Heart left ventricle (tissue), 16 donors: ENCODE measurements at regions not wholly inside any gene's neighbourhood (a gene's known extent, or its start where the extent isn't known, plus 50 kb on each side); places are given as distances from the start of the nearest gene placed in this dataset.
"Not testable (repeated sequence)": the region's sequence is repeated elsewhere in the genome, so short reads cannot be mapped to it uniquely, and the experiment has no call there.

Source experiments
- ATAC-seq, 4 donors: fragments of 200-7000 bp; cut with Tn5 transposase; one replicate each; pipeline ENCODE4 v1.9.1; 2020 to 2022; ENCODE audit warnings: moderate library complexity in 4 of 4, mild to moderate bottlenecking in 3 of 4, moderate number of reproducible peaks in 1 of 4
- DNase-seq, 5 donors: peaks; one replicate each; pipeline ENCODE4 v3.0.0-alpha.2; 2020
- H3K27ac ChIP-seq, 12 donors: fragments of 200-600 bp; sonication (generic) in 4 of 12; one replicate each; pipeline versions ENCODE4 v1.5.0 to v1.8.0; 2016 to 2022; ENCODE audit warnings: mild to moderate bottlenecking in 2 of 12
- H3K27me3 ChIP-seq, 9 donors: fragments of 200-600 bp; sonication (generic) in 2 of 9; one replicate each; pipeline versions ENCODE4 v1.5.1 to v1.8.0; 2016 to 2022; ENCODE audit warnings: mild to moderate bottlenecking in 3 of 9
- H3K36me3 ChIP-seq, 9 donors: fragments of 200-600 bp; sonication (generic) in 2 of 9; one replicate each; pipeline versions ENCODE4 v1.5.0 to v1.8.0; 2018 to 2022; ENCODE audit warnings: mild to moderate bottlenecking in 2 of 9
- H3K4me1 ChIP-seq, 12 donors: fragments of 200-600 bp; sonication (generic) in 4 of 12; one replicate each; pipeline versions ENCODE4 v1.5.0 to v1.8.0; 2016 to 2022; ENCODE audit warnings: mild to moderate bottlenecking in 3 of 12
- H3K4me3 ChIP-seq, 12 donors: fragments of 200-600 bp; sonication (generic) in 4 of 12; one replicate each; pipeline versions ENCODE4 v1.5.0 to v1.8.0; 2017 to 2022; ENCODE audit warnings: mild to moderate bottlenecking in 9 of 12, moderate library complexity in 4 of 12
- H3K9me3 ChIP-seq, 12 donors: fragments of 200-600 bp; sonication (generic) in 4 of 12; one replicate each; pipeline versions ENCODE4 v1.5.0 to v1.8.0; 2016 to 2022; ENCODE audit warnings: mild to moderate bottlenecking in 1 of 12
- CTCF ChIP-seq, 12 donors: fragments of 200-600 bp; sonication (generic) in 4 of 12; IDR thresholded peaks; one replicate each; pipeline versions ENCODE4 v1.5.0 to v1.8.0; 2018 to 2022; ENCODE audit warnings: antibody characterized with exemption in 12 of 12, mild to moderate bottlenecking in 5 of 12
- WGBS, 4 donors: extraction: QIAGEN DNeasy Blood & Tissue Kit in 2 of 4; methylation state at CpG; one replicate each; pipeline versions ENCODE4 v1.1.5 to v1.1.7; 2013 to 2018; 5-methylcytosine and 5-hydroxymethylcytosine counted together
- intact Hi-C, 10 donors: fragments of 100-400 bp; cut with DNase I; formaldehyde crosslinking; loops; one replicate each; pipeline versions ENCODE4 v1.11.1 to v1.14.2; 2022
- donor health status: ischemic (EF 13 %, LVEDD 7.1; RV severe dilation, severe dysfunction).
- donor health status: healthy with polysubstance abuse.
- donor health status: DM: no; HTN: yes; CAD: no.
- donor health status: DM: no; HTN: no; CAD: no.
- donor health status: ischemic (EF 25% LVEDD 6.9; RV normal size, moderate dysfunction).
- donor health status: ischemic (EF 25% LVEDD 5.7; RV mildly dilated, moderate dysfunction).
- donor health status: healthy.
- donor health status: DM: yes; HTN: yes; CAD: no.
- donor health status: ischemic (EF 35%, LVEDD 5.7; RV mildly dilated, moderate dysfunction).
- donor health status: nonischemic (EF 11% LVEDD 7.7; RV severe dilation, severe dysfunction).
- donor health status: DM: yes; HTN: yes; CAD: no.
- donor health status: PGD.
- donor health status: ischemic (EF 29% LVEDD 5.4; RV normal size, mild dysfunction).
- donor health status: nonischemic (EF 23%, LVEDD 6.1; RV moderate dilation, normal function).

GRCh38 chr2:89112434-89112833 lies 421.0 kb downstream of the RPIA start:
- H3K4me3 ChIP-seq, H3K9me3 ChIP-seq, H3K27me3 ChIP-seq, H3K27ac ChIP-seq, H3K36me3 ChIP-seq, ATAC-seq, H3K4me1 ChIP-seq, DNase-seq, intact Hi-C loops: not testable (repeated sequence)
- peak in 5 of 12 donors; percentile 11 to 30 (median 24) for TF ChIP-seq CTCF (IDR thresholded peaks at IDR 0.05)
- WGBS, 4 donors: 0 to 3% (median 1%) methylated on average over 1 of the region's 1 CpG

- H3K4me1 ChIP-seq, H3K27me3 ChIP-seq, H3K36me3 ChIP-seq, intact Hi-C loops, H3K4me3 ChIP-seq, H3K27ac ChIP-seq, H3K9me3 ChIP-seq, ATAC-seq, DNase-seq: not testable (repeated sequence)
These were observed 421.8 kb downstream of the RPIA start for GRCh38 chr2:89113286-89113685.

- H3K27ac ChIP-seq, H3K4me1 ChIP-seq, DNase-seq, H3K4me3 ChIP-seq, H3K36me3 ChIP-seq, intact Hi-C loops, H3K9me3 ChIP-seq, ATAC-seq: not testable (repeated sequence)
- peaks cover 0 to 20% (median 0%) of the 10 kb centered on the region in 9 donors for H3K27me3 ChIP-seq
These were observed 438.0 kb downstream of the RPIA start for GRCh38 chr2:89129440-89129839.

- intact Hi-C loops, H3K4me3 ChIP-seq, H3K36me3 ChIP-seq, H3K27ac ChIP-seq, H3K9me3 ChIP-seq, H3K4me1 ChIP-seq, DNase-seq: not testable (repeated sequence)
- peak in 1 of 4 donors; percentile 65 for ATAC-seq
- WGBS, 4 donors: 74 to 81% (median 77%) methylated on average over 10 of the region's 10 CpGs
- peaks cover 0 to 20% (median 0%) of the 10 kb centered on the region in 9 donors for H3K27me3 ChIP-seq
These were observed 439.3 kb downstream of the RPIA start for GRCh38 chr2:89130665-89131308.

GRCh38 chr2:89142959-89143358 lies 451.5 kb downstream of the RPIA start:
- not testable (repeated sequence) for DNase-seq, ATAC-seq, H3K4me1 ChIP-seq, H3K27ac ChIP-seq, H3K4me3 ChIP-seq, H3K9me3 ChIP-seq, H3K36me3 ChIP-seq
- peaks cover 0 to 20% (median 0%) of the 10 kb centered on the region in 9 donors for H3K27me3 ChIP-seq
- intact Hi-C loops: loop anchor here in 2 of 10 donors (10.0 kb wide), 1 partner anchor 258 kb away; no protein-coding TSS in a partner anchor
- WGBS, 4 donors: 26 to 47% (median 42%) methylated on average over 4 to 5 of the region's 5 CpGs; no CpG with 5 or more reads in 1 of the 4 donors

GRCh38 chr2:89145342-89145741 lies 453.9 kb downstream of the RPIA start:
- DNase-seq, H3K9me3 ChIP-seq, H3K4me3 ChIP-seq, H3K36me3 ChIP-seq, ATAC-seq, H3K4me1 ChIP-seq, H3K27ac ChIP-seq: not testable (repeated sequence)
- WGBS, 4 donors: 93 to 100% (median 96%) methylated on average over 1 of the region's 1 CpG; no CpG with 5 or more reads in 1 of the 4 donors
- H3K27me3 ChIP-seq: peaks cover 0 to 20% (median 0%) of the 10 kb centered on the region in 9 donors
- intact Hi-C loops: loop anchor here in 2 of 10 donors (10.0 kb wide), 1 partner anchor 261 kb away; no protein-coding TSS in a partner anchor

GRCh38 chr2:89148256-89148655 lies 456.8 kb downstream of the RPIA start:
- not testable (repeated sequence) for H3K4me1 ChIP-seq, H3K4me3 ChIP-seq, ATAC-seq, H3K36me3 ChIP-seq, H3K27ac ChIP-seq, H3K27me3 ChIP-seq, DNase-seq, H3K9me3 ChIP-seq
- intact Hi-C loops: loop anchor here in 2 of 10 donors (10.0 kb wide), 1 partner anchor 263 kb away; no protein-coding TSS in a partner anchor
- WGBS, 4 donors: 21 to 38% (median 31%) methylated on average over 2 of the region's 2 CpGs

GRCh38 chr2:89151699-89152098 lies 460.2 kb downstream of the RPIA start:
- not testable (repeated sequence) for H3K4me1 ChIP-seq, ATAC-seq, H3K9me3 ChIP-seq, H3K27me3 ChIP-seq, H3K27ac ChIP-seq, DNase-seq, H3K36me3 ChIP-seq, H3K4me3 ChIP-seq
- 76 to 88% (median 80%) methylated on average over 1 of the region's 1 CpG; no CpG with 5 or more reads in 1 of the 4 donors for WGBS, 4 donors
- intact Hi-C loops: loop anchor here in 3 of 10 donors (10.0 kb wide), 1 partner anchor 277 kb away; no protein-coding TSS in a partner anchor

- H3K27ac ChIP-seq, H3K9me3 ChIP-seq, H3K36me3 ChIP-seq, H3K27me3 ChIP-seq, H3K4me1 ChIP-seq, DNase-seq, H3K4me3 ChIP-seq, ATAC-seq: not testable (repeated sequence)
- intact Hi-C loops: loop anchor here in 3 of 10 donors (10.0 kb wide), 1 partner anchor 278 kb away; no protein-coding TSS in a partner anchor
These were observed 461.0 kb downstream of the RPIA start for GRCh38 chr2:89152501-89152900.

- H3K4me1 ChIP-seq, H3K36me3 ChIP-seq, H3K9me3 ChIP-seq, H3K4me3 ChIP-seq, H3K27me3 ChIP-seq, H3K27ac ChIP-seq: not testable (repeated sequence)
- DNase-seq (peak in 1 of 5 donors; percentile 42), ATAC-seq (peak in 2 of 4 donors; percentile 45 to 63)
- WGBS, 4 donors: 20 to 63% (median 38%) methylated on average over 1 to 2 of the region's 2 CpGs; no CpG with 5 or more reads in 1 of the 4 donors
- intact Hi-C loops: loop anchor here in 3 of 10 donors (10.0 kb wide), 1 partner anchor 278 kb away; no protein-coding TSS in a partner anchor
These were observed 461.7 kb downstream of the RPIA start for GRCh38 chr2:89153210-89153609.
